ENCODE measurements at regions not wholly inside any gene's neighbourhood (a gene's known extent, or its start where the extent isn't known, plus 50 kb on each side); places are given as distances from the start of the nearest gene placed in this dataset.
A peak's percentile ranks its signal among the peaks of the same experiment; 100 is the strongest.

GRCh38 chr11:87754685-87755084 is 420.6 kb downstream of the RAB38 start:
- no peak overlapping the region for H3K27ac ChIP-seq
- no peak for DNase-seq
- no peaks in the 10 kb centered on the region for H3K4me1 ChIP-seq
- TF ChIP-seq, protein P1, sequence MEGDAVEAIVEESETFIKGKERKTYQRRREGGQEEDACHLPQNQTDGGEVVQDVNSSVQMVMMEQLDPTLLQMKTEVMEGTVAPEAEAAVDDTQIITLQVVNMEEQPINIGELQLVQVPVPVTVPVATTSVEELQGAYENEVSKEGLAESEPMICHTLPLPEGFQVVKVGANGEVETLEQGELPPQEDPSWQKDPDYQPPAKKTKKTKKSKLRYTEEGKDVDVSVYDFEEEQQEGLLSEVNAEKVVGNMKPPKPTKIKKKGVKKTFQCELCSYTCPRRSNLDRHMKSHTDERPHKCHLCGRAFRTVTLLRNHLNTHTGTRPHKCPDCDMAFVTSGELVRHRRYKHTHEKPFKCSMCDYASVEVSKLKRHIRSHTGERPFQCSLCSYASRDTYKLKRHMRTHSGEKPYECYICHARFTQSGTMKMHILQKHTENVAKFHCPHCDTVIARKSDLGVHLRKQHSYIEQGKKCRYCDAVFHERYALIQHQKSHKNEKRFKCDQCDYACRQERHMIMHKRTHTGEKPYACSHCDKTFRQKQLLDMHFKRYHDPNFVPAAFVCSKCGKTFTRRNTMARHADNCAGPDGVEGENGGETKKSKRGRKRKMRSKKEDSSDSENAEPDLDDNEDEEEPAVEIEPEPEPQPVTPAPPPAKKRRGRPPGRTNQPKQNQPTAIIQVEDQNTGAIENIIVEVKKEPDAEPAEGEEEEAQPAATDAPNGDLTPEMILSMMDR (IDR thresholded peaks at IDR 0.05) = no peak
- intact Hi-C loops (cut with DNase I) = no loop called here
- no peak overlapping the region for H3K4me3 ChIP-seq
- H3K36me3 ChIP-seq = no peaks in the 10 kb centered on the region
- peak; percentile 60 for ATAC-seq
- no peaks in the 10 kb centered on the region for H3K9me3 ChIP-seq
- no peaks in the 10 kb centered on the region for H3K27me3 ChIP-seq

DNA sequence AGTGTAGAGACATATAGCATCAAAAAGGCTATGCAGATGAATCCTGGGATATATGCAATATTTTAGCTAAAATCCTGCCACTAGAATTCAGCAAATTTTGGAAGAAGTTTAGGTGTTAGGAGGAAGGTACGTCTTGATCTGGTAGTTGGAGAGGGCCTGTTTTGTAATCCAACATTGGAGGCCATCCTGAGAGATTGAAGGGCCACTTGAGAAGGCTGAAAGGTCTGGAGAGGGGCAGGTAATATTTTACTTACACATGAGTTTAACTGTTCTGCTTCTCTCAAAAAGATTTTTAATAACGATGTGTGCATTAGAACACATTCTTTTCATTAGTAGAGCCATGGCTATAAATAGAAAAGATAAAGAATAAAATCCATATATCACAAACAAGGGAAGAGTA is 422.1 kb downstream of the RAB38 start:
- TF ChIP-seq, protein P1 (IDR thresholded peaks at IDR 0.05) = no peak
- no peaks in the 10 kb centered on the region for H3K27me3 ChIP-seq
- DNase-seq (no peak), ATAC-seq (peak; percentile 44)
- no peaks in the 10 kb centered on the region for H3K4me1 ChIP-seq
- intact Hi-C loops (cut with DNase I) = no loop called here
- H3K36me3 ChIP-seq = no peaks in the 10 kb centered on the region
- no peak overlapping the region for H3K4me3 ChIP-seq
- no peaks in the 10 kb centered on the region for H3K9me3 ChIP-seq
- H3K27ac ChIP-seq = no peak overlapping the region

- H3K36me3 ChIP-seq = no peaks in the 10 kb centered on the region
- ATAC-seq = no peak
- H3K4me3 ChIP-seq = no peak overlapping the region
- no peak overlapping the region for H3K27ac ChIP-seq
- H3K4me1 ChIP-seq = no peaks in the 10 kb centered on the region
- intact Hi-C loops (cut with DNase I) = no loop called here
- no peaks in the 10 kb centered on the region for H3K27me3 ChIP-seq
- TF ChIP-seq, protein P1 (IDR thresholded peaks at IDR 0.05) = peak; percentile 13
- H3K9me3 ChIP-seq = no peaks in the 10 kb centered on the region
- no peak for DNase-seq
Observed at GRCh38 chr11:87743007-87743406, 432.2 kb downstream of the RAB38 start.

DNA sequence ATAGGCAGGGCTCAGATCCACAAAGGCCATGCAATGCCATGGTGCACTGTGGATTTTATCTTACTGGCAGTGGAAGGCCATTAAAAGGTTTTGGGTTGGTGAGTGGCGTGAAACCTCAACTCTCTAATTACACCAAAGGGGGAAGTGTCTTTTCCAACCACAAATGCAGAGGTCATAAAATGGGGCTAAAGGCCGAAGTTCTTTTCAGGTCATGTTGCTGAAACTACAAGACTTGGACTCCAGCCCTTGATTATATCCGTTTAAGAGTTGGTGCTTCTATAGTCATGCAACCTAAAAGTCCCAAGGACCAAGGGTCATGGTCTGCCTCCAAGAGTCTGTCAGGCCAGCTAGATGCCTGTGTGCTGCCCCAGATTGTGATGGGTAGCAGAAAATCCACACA is 434.3 kb downstream of the RAB38 start:
- DNase-seq = no peak
- no peaks in the 10 kb centered on the region for H3K27me3 ChIP-seq
- TF ChIP-seq, protein P1 (IDR thresholded peaks at IDR 0.05) = no peak
- no peak overlapping the region for H3K4me3 ChIP-seq
- H3K36me3 ChIP-seq = no peaks in the 10 kb centered on the region
- no peak overlapping the region for H3K27ac ChIP-seq
- H3K4me1 ChIP-seq = no peaks in the 10 kb centered on the region
- H3K9me3 ChIP-seq = no peaks in the 10 kb centered on the region
- intact Hi-C loops (cut with DNase I) = no loop called here
- no peak for ATAC-seq

GRCh38 chr11:87740451-87740850 is 434.8 kb downstream of the RAB38 start:
- intact Hi-C loops (cut with DNase I) = no loop called here
- TF ChIP-seq, protein P1 (IDR thresholded peaks at IDR 0.05) = no peak
- Histone ChIP-seq H3K4me3 (no peak overlapping the region), H3K27ac (no peak overlapping the region), H3K4me1 (no peaks in the 10 kb centered on the region), H3K36me3 (no peaks in the 10 kb centered on the region), H3K9me3 (no peaks in the 10 kb centered on the region), H3K27me3 (no peaks in the 10 kb centered on the region)
- no peak for ATAC-seq
- DNase-seq = no peak

GRCh38 chr11:87739766-87740165 is 435.5 kb downstream of the RAB38 start:
- ATAC-seq = no peak
- Histone ChIP-seq H3K36me3 (no peaks in the 10 kb centered on the region), H3K9me3 (no peaks in the 10 kb centered on the region), H3K27me3 (no peaks in the 10 kb centered on the region), H3K4me1 (no peaks in the 10 kb centered on the region), H3K4me3 (no peak overlapping the region), H3K27ac (no peak overlapping the region)
- no peak for DNase-seq
- TF ChIP-seq, protein P1 (IDR thresholded peaks at IDR 0.05) = no peak
- intact Hi-C loops (cut with DNase I) = no loop called here

All from upper lobe of right lung (tissue), 1 donor.